ENCODE measurements at regions not wholly inside any gene's neighbourhood (a gene's known extent, or its start where the extent isn't known, plus 50 kb on each side); places are given as distances from the start of the nearest gene placed in this dataset.
"Not testable (repeated sequence)": the region's sequence is repeated elsewhere in the genome, so short reads cannot be mapped to it uniquely, and the experiment has no call there.

GRCh38 chr2:58721912-58722591 is 480.9 kb upstream of the FANCL start:
- DNase-seq = no peak

- no peak for DNase-seq
Measured at GRCh38 chr2:58720770-58721697, 479.9 kb upstream of the FANCL start.

DNA sequence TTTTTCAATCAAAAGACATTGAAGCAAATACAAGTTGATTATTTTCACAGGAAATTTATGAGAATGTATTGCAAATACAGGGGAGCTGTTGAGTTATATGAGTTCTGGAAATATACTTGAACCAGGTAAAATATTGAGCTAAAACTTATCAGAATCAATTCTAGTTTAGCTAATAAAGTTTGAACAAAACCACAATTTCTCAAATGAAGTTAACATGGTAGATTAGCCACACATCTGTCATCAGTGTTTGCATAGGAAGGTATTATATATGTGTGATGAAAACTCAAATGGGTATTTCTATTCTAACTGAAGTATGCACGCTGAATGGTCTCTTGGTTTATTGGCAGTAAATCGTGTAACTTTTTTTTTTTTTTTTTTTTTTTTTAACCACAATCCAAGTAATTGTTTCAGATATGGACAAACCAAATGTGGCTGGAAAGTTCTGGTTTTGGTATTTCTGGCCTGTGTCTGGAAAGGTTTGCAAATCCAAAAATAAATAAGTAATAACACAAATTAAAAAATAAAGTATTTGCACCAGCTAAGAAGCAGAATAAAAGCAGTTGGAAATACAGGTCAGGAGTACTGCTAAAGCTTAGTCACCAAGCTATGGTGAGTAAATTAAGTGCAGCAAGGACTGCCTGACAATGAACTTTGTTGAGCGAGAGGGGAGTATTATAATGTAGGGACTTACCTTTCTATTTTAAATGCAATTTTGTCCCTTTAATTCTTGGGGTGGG is 479.1 kb upstream of the FANCL start:
- no peak for DNase-seq

- no peak for DNase-seq
Measured at GRCh38 chr2:58715344-58715743, 474.2 kb upstream of the FANCL start.

DNA sequence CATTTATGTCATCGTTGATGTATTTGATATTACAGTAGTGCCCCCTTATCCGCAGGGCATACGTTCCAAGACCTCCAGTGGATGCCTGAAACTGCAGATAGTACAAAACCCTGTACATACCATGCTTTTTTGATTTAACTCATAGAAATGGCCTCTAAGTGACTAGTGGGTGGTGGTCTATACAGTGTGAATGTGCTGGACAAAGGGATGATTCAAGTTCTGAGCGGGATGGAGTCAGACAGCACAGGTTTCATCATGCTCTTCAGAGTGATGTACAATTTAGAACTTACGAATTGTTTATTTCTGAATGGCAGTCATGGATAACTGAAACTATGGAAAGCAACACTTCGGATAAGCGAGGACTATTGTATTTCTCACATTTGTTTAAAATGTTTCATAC is 473.1 kb upstream of the FANCL start:
- no peak for DNase-seq

DNA sequence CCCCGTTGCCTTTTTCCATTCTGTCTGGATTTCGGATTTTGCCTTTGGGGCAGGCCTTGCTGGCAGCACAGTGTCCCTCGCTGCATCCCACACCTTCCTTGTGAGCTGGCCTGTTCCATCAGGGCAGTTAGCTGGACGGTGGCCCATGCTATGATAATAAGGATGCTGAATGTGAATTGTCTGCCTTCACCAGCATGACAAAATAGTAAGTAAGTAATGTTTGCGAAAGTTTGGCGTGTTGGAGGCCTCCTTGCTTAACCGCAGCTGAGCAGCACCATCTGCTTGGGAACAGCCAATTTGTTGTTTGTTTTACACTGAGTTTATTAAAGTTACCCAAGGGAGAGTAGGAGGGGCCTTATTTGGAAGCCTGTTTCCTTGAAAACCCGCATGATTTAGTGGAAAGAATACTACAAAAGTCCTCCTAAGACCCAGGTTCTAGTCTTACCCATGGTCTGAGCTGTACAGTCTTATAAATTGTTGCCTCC is 469.7 kb upstream of the FANCL start:
- peak; percentile 52 for DNase-seq

- DNase-seq = no peak
Measured at GRCh38 chr2:58709687-58710354, 468.7 kb upstream of the FANCL start.

- DNase-seq = no peak
Measured at GRCh38 chr2:58709274-58709673, 468.1 kb upstream of the FANCL start.

DNA sequence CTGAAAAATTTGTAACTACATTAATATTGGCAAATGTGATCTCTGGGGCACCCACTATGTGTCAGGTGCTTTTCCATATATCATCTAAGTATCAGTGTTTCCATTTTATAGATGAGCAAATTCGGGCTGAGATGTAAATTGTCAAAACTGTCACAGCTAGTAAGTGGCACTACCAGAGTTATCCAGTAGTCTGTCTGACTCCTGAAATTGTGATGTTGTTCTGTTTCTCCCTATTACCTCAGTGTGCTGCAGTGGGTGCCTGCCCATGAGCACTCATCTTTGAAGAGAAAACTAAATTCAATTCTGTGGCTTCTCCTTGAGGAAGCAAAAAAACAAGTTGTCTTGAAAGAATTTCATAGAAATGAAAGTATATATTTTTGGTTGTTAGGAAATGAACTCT is 467.4 kb upstream of the FANCL start:
- no peak for DNase-seq

- no peak for DNase-seq
Measured at GRCh38 chr2:58702302-58702885, 461.3 kb upstream of the FANCL start.

GRCh38 chr2:58701688-58702301 is 460.7 kb upstream of the FANCL start:
- no peak for DNase-seq

GRCh38 chr2:58700591-58700990 is 459.5 kb upstream of the FANCL start:
- DNase-seq = no peak

GRCh38 chr2:58699411-58699810 is 458.3 kb upstream of the FANCL start:
- no peak for DNase-seq

GRCh38 chr2:58698620-58699019 is 457.5 kb upstream of the FANCL start:
- DNase-seq = no peak

GRCh38 chr2:58694114-58694513 is 453.0 kb upstream of the FANCL start:
- DNase-seq = not testable (repeated sequence)

DNA sequence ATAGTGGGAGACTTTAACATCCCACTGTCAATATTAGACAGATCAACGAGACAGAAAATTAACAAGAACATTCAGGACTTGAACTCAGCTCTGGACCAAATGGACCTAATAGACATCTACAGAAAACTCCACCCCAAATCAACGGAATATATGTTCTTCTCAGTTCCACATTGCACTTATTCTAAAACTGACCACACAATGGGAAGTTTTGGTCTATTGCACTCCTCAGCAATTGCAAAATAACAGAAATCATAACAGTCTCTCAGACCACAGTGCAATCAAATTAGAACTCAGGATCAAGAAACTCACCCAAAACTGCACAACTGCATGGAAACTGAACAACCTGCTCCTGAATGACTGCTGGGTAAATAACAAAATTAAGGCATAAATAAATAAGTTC is 449.9 kb upstream of the FANCL start:
- not testable (repeated sequence) for DNase-seq

- DNase-seq = no peak
Measured at GRCh38 chr2:58688813-58689212, 447.7 kb upstream of the FANCL start.

DNA sequence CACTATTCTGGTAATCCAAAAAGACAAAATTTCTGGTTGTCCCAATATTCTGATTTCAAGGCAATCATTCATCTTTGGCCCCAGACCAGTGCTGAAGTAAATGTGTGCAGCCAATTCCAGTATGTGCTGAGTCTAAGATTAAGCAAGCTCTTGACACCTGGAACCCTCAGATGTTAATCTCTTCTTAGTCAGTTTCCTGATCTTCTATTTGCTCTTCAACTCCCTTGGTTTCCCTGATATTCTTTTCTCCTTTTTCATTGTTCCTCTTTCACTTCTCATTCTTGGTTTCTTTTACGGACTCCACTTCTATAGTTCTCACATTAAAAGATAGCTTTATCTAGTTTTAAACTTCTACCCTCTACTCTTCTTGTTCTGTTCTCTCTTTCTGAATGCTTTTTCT is 445.7 kb upstream of the FANCL start:
- DNase-seq = no peak

GRCh38 chr2:58680755-58681310 is 439.7 kb upstream of the FANCL start:
- DNase-seq = peak; percentile 49

DNA sequence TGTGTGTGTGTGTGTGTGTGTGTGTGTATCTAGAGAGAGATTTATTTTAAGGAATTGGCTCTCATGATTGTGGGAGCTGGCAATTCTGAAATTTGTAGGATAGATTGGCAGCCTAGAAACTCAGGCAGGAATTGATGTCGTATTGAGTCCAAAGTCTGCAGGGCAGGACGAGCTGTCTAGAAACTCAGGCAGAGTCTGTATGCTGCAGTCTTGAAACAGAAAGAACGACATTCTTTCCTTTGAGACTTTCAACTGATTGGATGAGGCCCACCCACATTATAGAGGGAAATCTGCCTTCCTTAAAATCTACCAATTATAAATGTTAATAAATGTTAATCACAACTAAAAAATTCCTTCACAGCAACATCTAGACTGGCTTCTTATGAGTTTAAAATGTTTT is 436.6 kb upstream of the FANCL start:
- DNase-seq = no peak

DNA sequence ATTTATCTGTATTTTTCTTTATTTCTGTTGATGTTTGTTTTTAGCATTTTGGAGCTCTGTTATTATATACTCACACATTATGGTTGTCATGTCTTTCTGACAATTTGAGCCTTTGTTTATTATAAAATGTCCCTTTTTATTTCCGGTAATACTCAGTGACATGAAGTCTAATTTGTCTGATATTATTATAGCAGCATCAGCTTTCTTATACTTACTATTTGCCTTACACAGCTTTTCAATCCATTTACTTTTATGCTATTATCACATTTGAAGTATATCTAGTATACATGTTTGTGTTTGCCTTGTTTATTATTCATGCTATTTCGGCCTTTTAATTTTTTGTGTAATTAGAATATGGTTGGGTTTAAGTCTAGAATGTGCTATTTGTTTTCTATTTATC is 430.6 kb upstream of the FANCL start:
- DNase-seq = no peak

GRCh38 chr2:58669998-58670397 is 428.9 kb upstream of the FANCL start:
- DNase-seq = no peak
